ENCODE measurements at regions not wholly inside any gene's neighbourhood (a gene's known extent, or its start where the extent isn't known, plus 50 kb on each side); places are given as distances from the start of the nearest gene placed in this dataset.
A peak's percentile ranks its signal among the peaks of the same experiment; 100 is the strongest.

- H3K4me3 ChIP-seq (ENCODE audit: low read depth, low read length) = no peak overlapping the region
- DNase-seq (ENCODE audit: low read depth) = peak; percentile 70
- no peak for TF ChIP-seq CTCF (IDR thresholded peaks at IDR 0.05; ENCODE audit: insufficient read depth, low read length)
These were observed 65.4 kb upstream of the STK32A start for GRCh38 chr5:147169399-147169798.

GRCh38 chr5:147169901-147170300 is 64.9 kb upstream of the STK32A start:
- no peak overlapping the region for H3K4me3 ChIP-seq (ENCODE audit: low read depth, low read length)
- DNase-seq (ENCODE audit: low read depth) = no peak
- no peak for TF ChIP-seq CTCF (IDR thresholded peaks at IDR 0.05; ENCODE audit: insufficient read depth, low read length)

DNA sequence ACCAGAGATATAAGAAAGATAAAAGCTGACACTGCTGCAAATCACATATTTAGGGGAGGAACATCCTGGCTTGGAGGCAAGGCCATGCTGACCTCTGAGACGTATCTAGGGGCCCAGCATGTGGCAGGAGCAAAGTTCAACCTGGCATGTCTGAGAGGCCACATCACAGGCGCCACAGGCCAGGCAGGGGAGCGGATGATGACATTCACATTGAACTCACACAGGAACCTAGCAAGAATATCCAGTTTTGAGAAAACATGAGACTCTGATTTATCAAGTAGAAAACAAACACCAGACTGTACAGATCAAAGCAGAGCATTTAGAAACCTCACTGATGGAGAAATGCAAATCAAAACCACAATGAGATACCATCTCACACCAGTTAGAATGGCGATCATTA is 64.2 kb upstream of the STK32A start:
- no peak for TF ChIP-seq CTCF (IDR thresholded peaks at IDR 0.05; ENCODE audit: insufficient read depth, low read length)
- DNase-seq (ENCODE audit: low read depth) = no peak
- H3K4me3 ChIP-seq (ENCODE audit: low read depth, low read length) = no peak overlapping the region

- no peak for TF ChIP-seq CTCF (IDR thresholded peaks at IDR 0.05; ENCODE audit: insufficient read depth, low read length)
- H3K4me3 ChIP-seq (ENCODE audit: low read depth, low read length) = no peak overlapping the region
- no peak for DNase-seq (ENCODE audit: low read depth)
These were observed 60.1 kb upstream of the STK32A start for GRCh38 chr5:147174671-147175265.

DNA sequence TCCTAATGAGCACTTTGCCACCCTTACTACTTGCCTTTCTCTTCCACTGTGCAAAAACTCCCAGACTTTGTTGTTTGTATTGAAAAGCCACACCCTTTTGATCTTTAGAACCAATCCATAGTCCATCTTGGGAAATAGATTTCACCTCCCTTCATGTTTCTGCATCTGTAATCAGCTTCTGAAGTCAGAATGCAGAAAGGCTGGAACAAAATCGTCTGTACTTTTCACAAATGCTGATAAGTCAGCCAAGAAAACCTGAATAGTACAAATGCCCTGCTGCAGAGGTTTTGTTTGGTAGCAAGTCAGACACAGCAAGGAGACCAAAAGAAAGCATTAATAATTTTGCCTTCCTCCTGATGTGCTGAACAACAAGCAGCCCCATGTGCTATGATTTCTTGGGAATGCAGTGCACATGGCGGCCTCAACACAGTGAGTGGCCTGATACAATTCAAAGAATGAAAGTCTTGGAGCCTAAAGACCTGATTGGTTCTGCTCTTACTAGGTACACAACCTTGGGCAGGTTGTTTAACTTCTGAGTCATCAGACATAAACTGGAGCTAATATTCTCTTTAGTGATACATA is 59.2 kb upstream of the STK32A start:
- H3K4me3 ChIP-seq (ENCODE audit: low read depth, low read length) = no peak overlapping the region
- TF ChIP-seq CTCF (IDR thresholded peaks at IDR 0.05; ENCODE audit: insufficient read depth, low read length) = no peak
- no peak for DNase-seq (ENCODE audit: low read depth)

DNA sequence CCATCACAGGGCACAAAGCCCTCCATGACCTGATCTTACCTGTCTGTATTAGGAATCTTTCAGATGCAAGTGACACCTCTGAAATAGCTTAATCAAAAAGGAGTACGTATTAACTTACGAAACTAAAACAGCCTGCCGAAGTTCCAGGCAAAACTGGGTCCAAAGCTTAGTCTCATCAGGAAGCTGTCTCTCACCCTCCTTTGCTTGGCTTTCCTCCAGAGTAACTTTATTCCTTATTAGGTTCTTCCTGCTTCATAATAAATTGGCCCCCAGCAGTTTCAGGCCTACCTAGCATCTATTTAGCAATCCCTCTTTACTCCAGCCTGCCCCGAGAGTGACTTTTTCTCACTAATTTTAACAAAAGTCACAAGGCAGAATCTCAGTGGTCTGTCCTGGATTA is 58.4 kb upstream of the STK32A start:
- H3K4me3 ChIP-seq (ENCODE audit: low read depth, low read length) = no peak overlapping the region
- no peak for DNase-seq (ENCODE audit: low read depth)
- TF ChIP-seq CTCF (IDR thresholded peaks at IDR 0.05; ENCODE audit: insufficient read depth, low read length) = no peak
